HepG2 (cell line): ENCODE measurements at regions not wholly inside any gene's neighbourhood (a gene's known extent, or its start where the extent isn't known, plus 50 kb on each side); places are given as distances from the start of the nearest gene placed in this dataset.

Experiments
- BCL6 ChIP-seq: IDR thresholded peaks from 2 replicates; pipeline ENCODE4 v1.6.1; 2016; ENCODE audit warnings: missing genetic modification reagents, missing compliant biosample characterization
- CEBPB ChIP-seq: IDR thresholded peaks from 2 replicates; pipeline ENCODE4 v1.6.1; 2011; ENCODE audit warnings: low read depth, low read length, improper control_type of control experiment, borderline replicate concordance
- FOXP4 ChIP-seq: sonication (generic); formaldehyde crosslinking; IDR thresholded peaks from 2 replicates; pipeline ENCODE4 v1.4.0; 2020; ENCODE audit warnings: missing genetic modification reagents
- GATA4 ChIP-seq: sonication (generic); IDR thresholded peaks from 2 replicates; pipeline ENCODE4 v1.6.1; 2016; ENCODE audit warnings: antibody characterized with exemption, low read depth, borderline replicate concordance
- GFI1 ChIP-seq: sonication (generic); formaldehyde crosslinking; IDR thresholded peaks from 2 replicates; pipeline ENCODE4 v1.5.0; 2020; ENCODE audit warnings: missing genetic modification reagents, mild to moderate bottlenecking, borderline replicate concordance
- HNRNPLL ChIP-seq: fragments of 200-400 bp; formaldehyde crosslinking; IDR thresholded peaks from 2 replicates; pipeline ENCODE4 v1.6.1; 2017; ENCODE audit warnings: mild to moderate bottlenecking, low read depth, low read length; ENCODE audit not compliant: poor library complexity, severe bottlenecking
- KDM1A ChIP-seq: IDR thresholded peaks from 2 replicates; pipeline ENCODE4 v1.6.1; 2016; ENCODE audit warnings: missing compliant biosample characterization
- NFE2L1 ChIP-seq: sonication (generic); formaldehyde crosslinking; IDR thresholded peaks from 2 replicates; pipeline ENCODE4 v1.4.0; 2020; ENCODE audit warnings: missing genetic modification reagents, mild to moderate bottlenecking, borderline replicate concordance
- NR2C2 ChIP-seq: sonication (generic); formaldehyde crosslinking; IDR thresholded peaks from 2 replicates; pipeline ENCODE4 v1.4.0; 2020; ENCODE audit warnings: missing genetic modification reagents, mild to moderate bottlenecking, moderate library complexity, borderline replicate concordance
- RFXANK ChIP-seq: IDR thresholded peaks from 2 replicates; pipeline ENCODE4 v1.6.1; 2016
- SKIL ChIP-seq: sonication (generic); formaldehyde crosslinking; IDR thresholded peaks from 2 replicates; pipeline ENCODE4 v1.8.0; 2022; ENCODE audit warnings: missing genetic modification reagents, mild to moderate bottlenecking, moderate library complexity, borderline replicate concordance
- SRSF4 ChIP-seq: fragments of 200-400 bp; formaldehyde crosslinking; IDR thresholded peaks from one replicate; pipeline ENCODE4 v1.6.1; 2018; ENCODE audit warnings: mild to moderate bottlenecking, low read depth, low read length, moderate library complexity; ENCODE audit not compliant: poor library complexity, severe bottlenecking
- ZNF24 ChIP-seq: fragments of 450-650 bp; IDR thresholded peaks from 2 replicates; pipeline ENCODE4 v1.6.1; 2017; ENCODE audit warnings: antibody characterized with exemption, mild to moderate bottlenecking
- ZNF660 ChIP-seq: sonication (generic); formaldehyde crosslinking; IDR thresholded peaks from 2 replicates; pipeline ENCODE4 v1.5.1; 2020; ENCODE audit warnings: mild to moderate bottlenecking, low read depth, missing genetic modification reagents, borderline replicate concordance
- ZNF781 ChIP-seq: sonication (generic); formaldehyde crosslinking; IDR thresholded peaks from 2 replicates; pipeline ENCODE4 v1.5.1; 2020; ENCODE audit warnings: borderline replicate concordance, mild to moderate bottlenecking, missing genetic modification reagents; ENCODE audit errors: not compliant biosample characterization
- ZNF878 ChIP-seq: sonication (generic); formaldehyde crosslinking; IDR thresholded peaks from 2 replicates; pipeline ENCODE4 v1.8.1; 2023; ENCODE audit warnings: mild to moderate bottlenecking, missing genetic modification reagents, moderate library complexity
- TF ChIP-seq, protein P1 (sequence below): sonication (generic); formaldehyde crosslinking; conservative IDR thresholded peaks from 2 replicates; pipeline ENCODE4 v1.8.1; 2023; ENCODE audit warnings: missing genetic modification reagents
- TF ChIP-seq, protein P2 (sequence below): sonication (generic); formaldehyde crosslinking; conservative IDR thresholded peaks from 2 replicates; pipeline ENCODE4 v1.4.0; 2020; ENCODE audit warnings: missing genetic modification reagents
- TF ChIP-seq, protein P3 (sequence below): sonication (generic); formaldehyde crosslinking; IDR thresholded peaks from 2 replicates; pipeline ENCODE4 v1.5.0; 2020; ENCODE audit warnings: missing genetic modification reagents

DNA sequence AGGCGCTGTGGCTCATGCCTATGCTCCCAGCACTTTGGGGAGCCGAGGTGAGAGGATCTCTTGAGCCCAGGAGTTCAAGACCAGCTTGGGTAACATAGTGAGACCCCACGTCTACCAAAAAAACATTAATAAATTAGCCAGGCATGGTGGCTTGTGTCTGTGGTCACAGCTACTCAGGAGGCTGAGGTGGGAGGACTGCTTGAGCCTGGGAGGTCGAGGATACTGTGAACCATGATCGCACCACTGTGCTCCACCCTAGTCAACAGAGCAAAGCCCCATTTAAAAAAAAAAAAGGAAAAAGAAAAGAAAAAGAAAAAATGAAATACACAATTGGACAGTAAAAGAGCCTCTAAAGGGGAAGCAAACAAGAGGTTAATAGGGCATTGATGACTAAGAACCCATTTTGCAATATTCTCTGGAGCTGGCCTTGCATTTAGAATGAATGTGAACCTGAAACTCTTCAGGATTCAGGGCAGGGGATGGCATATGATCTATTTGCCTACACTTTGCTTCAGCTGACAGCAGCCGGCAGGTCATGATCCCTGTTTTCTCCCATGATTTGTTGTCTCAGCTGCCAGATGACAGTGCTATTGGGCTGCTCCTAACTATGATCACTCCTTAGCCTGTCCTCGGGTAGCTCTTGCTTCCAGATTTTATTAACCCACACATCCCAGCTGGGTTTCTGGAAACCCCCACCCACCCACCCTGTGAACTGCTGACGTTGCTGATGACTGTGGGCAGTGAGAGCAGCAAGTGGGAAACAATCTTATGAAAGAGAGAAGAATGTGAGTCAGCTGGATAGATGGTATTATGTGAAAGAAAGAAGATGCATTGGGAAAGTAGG is 83.8 kb upstream of the ELOVL5 start (continued):
- TF ChIP-seq, protein P1, sequence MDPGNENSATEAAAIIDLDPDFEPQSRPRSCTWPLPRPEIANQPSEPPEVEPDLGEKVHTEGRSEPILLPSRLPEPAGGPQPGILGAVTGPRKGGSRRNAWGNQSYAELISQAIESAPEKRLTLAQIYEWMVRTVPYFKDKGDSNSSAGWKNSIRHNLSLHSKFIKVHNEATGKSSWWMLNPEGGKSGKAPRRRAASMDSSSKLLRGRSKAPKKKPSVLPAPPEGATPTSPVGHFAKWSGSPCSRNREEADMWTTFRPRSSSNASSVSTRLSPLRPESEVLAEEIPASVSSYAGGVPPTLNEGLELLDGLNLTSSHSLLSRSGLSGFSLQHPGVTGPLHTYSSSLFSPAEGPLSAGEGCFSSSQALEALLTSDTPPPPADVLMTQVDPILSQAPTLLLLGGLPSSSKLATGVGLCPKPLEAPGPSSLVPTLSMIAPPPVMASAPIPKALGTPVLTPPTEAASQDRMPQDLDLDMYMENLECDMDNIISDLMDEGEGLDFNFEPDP (CRISPR knock-in tag): no peak
- TF ChIP-seq HNRNPLL (no peak), RFXANK (no peak), FOXP4 (CRISPR knock-in tag) (peak; percentile 82), GFI1 (CRISPR knock-in tag) (peak; percentile 50; the same call in 1 of the 2 replicates), NFE2L1 (CRISPR knock-in tag) (no peak), NR2C2 (CRISPR knock-in tag) (peak; percentile 30; the same call in 1 of the 2 replicates), CEBPB (peak; percentile 95), SRSF4 (no peak), ZNF878 (no peak; the same call in 1 of the 2 replicates), ZNF781 (CRISPR knock-in tag) (no peak), BCL6 (CRISPR knock-in tag) (peak; percentile 95), ZNF24 (no peak), GATA4 (no peak), KDM1A (CRISPR knock-in tag) (no peak), ZNF660 (CRISPR knock-in tag) (no peak), SKIL (CRISPR knock-in tag) (peak; percentile 56)
- TF ChIP-seq, protein P2, sequence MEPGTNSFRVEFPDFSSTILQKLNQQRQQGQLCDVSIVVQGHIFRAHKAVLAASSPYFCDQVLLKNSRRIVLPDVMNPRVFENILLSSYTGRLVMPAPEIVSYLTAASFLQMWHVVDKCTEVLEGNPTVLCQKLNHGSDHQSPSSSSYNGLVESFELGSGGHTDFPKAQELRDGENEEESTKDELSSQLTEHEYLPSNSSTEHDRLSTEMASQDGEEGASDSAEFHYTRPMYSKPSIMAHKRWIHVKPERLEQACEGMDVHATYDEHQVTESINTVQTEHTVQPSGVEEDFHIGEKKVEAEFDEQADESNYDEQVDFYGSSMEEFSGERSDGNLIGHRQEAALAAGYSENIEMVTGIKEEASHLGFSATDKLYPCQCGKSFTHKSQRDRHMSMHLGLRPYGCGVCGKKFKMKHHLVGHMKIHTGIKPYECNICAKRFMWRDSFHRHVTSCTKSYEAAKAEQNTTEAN (CRISPR knock-in tag): no peak
- TF ChIP-seq, protein P3, sequence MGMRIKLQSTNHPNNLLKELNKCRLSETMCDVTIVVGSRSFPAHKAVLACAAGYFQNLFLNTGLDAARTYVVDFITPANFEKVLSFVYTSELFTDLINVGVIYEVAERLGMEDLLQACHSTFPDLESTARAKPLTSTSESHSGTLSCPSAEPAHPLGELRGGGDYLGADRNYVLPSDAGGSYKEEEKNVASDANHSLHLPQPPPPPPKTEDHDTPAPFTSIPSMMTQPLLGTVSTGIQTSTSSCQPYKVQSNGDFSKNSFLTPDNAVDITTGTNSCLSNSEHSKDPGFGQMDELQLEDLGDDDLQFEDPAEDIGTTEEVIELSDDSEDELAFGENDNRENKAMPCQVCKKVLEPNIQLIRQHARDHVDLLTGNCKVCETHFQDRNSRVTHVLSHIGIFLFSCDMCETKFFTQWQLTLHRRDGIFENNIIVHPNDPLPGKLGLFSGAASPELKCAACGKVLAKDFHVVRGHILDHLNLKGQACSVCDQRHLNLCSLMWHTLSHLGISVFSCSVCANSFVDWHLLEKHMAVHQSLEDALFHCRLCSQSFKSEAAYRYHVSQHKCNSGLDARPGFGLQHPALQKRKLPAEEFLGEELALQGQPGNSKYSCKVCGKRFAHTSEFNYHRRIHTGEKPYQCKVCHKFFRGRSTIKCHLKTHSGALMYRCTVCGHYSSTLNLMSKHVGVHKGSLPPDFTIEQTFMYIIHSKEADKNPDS (CRISPR knock-in tag): no peak
